H9 (cell line): ENCODE measurements at regions not wholly inside any gene's neighbourhood (a gene's known extent, or its start where the extent isn't known, plus 50 kb on each side); places are given as distances from the start of the nearest gene placed in this dataset.

Experiments used
- DNase-seq: peaks from one replicate; pipeline ENCODE4 v3.0.0-alpha.2; 2017
- H2AFZ ChIP-seq: one replicate; pipeline ENCODE4 v1.6.1; 2013; ENCODE audit warnings: mild to moderate bottlenecking, low read length, control low read depth, moderate library complexity
- H2AK5ac ChIP-seq: 2 replicates; pipeline ENCODE4 v1.6.1; 2013; ENCODE audit warnings: low read length, control low read depth, mixed read lengths; ENCODE audit not compliant: insufficient read length
- H2BK120ac ChIP-seq: one replicate; pipeline ENCODE4 v1.6.1; 2013; ENCODE audit warnings: low read depth, mild to moderate bottlenecking, low read length, control low read depth, inconsistent platforms; ENCODE audit not compliant: poor library complexity, severe bottlenecking
- H2BK12ac ChIP-seq: 2 replicates; pipeline ENCODE4 v1.6.1; 2013; ENCODE audit warnings: low read length, control low read depth, mixed read lengths, low read depth; ENCODE audit not compliant: insufficient read length
- H2BK15ac ChIP-seq: 2 replicates; pipeline ENCODE4 v1.6.1; 2013; ENCODE audit warnings: low read depth, low read length, control low read depth
- H2BK20ac ChIP-seq: one replicate; pipeline ENCODE4 v1.6.1; 2013; ENCODE audit warnings: low read depth, mild to moderate bottlenecking, low read length, control low read depth, inconsistent platforms; ENCODE audit not compliant: poor library complexity, severe bottlenecking
- H2BK5ac ChIP-seq: 2 replicates; pipeline ENCODE4 v1.6.1; 2013; ENCODE audit warnings: low read length, control low read depth, mixed read lengths; ENCODE audit not compliant: insufficient read length
- H3K14ac ChIP-seq: 2 replicates; pipeline ENCODE4 v1.6.1; 2013; ENCODE audit warnings: low read length, control low read depth; ENCODE audit not compliant: insufficient read depth
- H3K18ac ChIP-seq: 2 replicates; pipeline ENCODE4 v1.6.1; 2013; ENCODE audit warnings: low read depth, mild to moderate bottlenecking, mixed read lengths, low read length, control low read depth; ENCODE audit not compliant: insufficient read length
- H3K23ac ChIP-seq: 2 replicates; pipeline ENCODE4 v1.6.1; 2013; ENCODE audit warnings: low read length, control low read depth, mixed read lengths, low read depth; ENCODE audit not compliant: insufficient read length
- H3K23me2 ChIP-seq: 2 replicates; pipeline ENCODE4 v1.6.1; 2013; ENCODE audit warnings: low read depth, mild to moderate bottlenecking, mixed read lengths, low read length, control low read depth; ENCODE audit not compliant: insufficient read length, poor library complexity, severe bottlenecking
- H3K27ac ChIP-seq: 2 replicates; pipeline ENCODE4 v1.5.1; 2013; ENCODE audit warnings: low read length, control low read depth, mixed read lengths, low read depth; ENCODE audit not compliant: insufficient read length
- H3K27me3 ChIP-seq: 2 replicates; pipeline ENCODE4 v1.6.1; 2013; ENCODE audit warnings: low read length, control low read depth, inconsistent platforms; ENCODE audit not compliant: insufficient read depth
- H3K4ac ChIP-seq: 2 replicates; pipeline ENCODE4 v1.6.1; 2013; ENCODE audit warnings: low read depth, mild to moderate bottlenecking, control low read depth, inconsistent platforms, low read length, moderate library complexity
- H3K4me1 ChIP-seq: 2 replicates; pipeline ENCODE4 v1.6.1; 2013; ENCODE audit warnings: low read length, control low read depth, inconsistent platforms; ENCODE audit not compliant: insufficient read depth
- H3K4me2 ChIP-seq: 2 replicates; pipeline ENCODE4 v1.6.1; 2013; ENCODE audit warnings: low read length, control low read depth, mixed read lengths; ENCODE audit not compliant: insufficient read length, insufficient read depth
- H3K56ac ChIP-seq: 2 replicates; pipeline ENCODE4 v1.6.1; 2013; ENCODE audit warnings: low read depth, mild to moderate bottlenecking, mixed read lengths, low read length, control low read depth; ENCODE audit not compliant: insufficient read length
- H3K79me1 ChIP-seq: 2 replicates; pipeline ENCODE4 v1.6.1; 2013; ENCODE audit warnings: low read depth, mild to moderate bottlenecking, moderate library complexity, low read length, control low read depth, inconsistent platforms; ENCODE audit not compliant: insufficient read depth, poor library complexity, severe bottlenecking
- H3K79me2 ChIP-seq: 2 replicates; pipeline ENCODE4 v1.6.1; 2013; ENCODE audit warnings: low read length, control low read depth, inconsistent platforms; ENCODE audit not compliant: insufficient read depth
- H3K9ac ChIP-seq: 2 replicates; pipeline ENCODE4 v1.6.1; 2013; ENCODE audit warnings: low read length, control low read depth, mixed read lengths; ENCODE audit not compliant: insufficient read length; ENCODE audit errors: extremely low read depth
- H3K9me3 ChIP-seq: one replicate; pipeline ENCODE4 v1.6.1; 2013; ENCODE audit warnings: low read depth, low read length, inconsistent platforms; ENCODE audit not compliant: control insufficient read depth
- H3T11ph ChIP-seq: one replicate; pipeline ENCODE4 v1.6.1; 2013; ENCODE audit warnings: mild to moderate bottlenecking, low read length, control low read depth, inconsistent platforms
- H4K20me1 ChIP-seq: one replicate; pipeline ENCODE4 v1.6.1; 2013; ENCODE audit not compliant: control insufficient read depth, insufficient read length, insufficient read depth
- H4K5ac ChIP-seq: 2 replicates; pipeline ENCODE4 v1.6.1; 2013; ENCODE audit warnings: low read depth, mild to moderate bottlenecking, mixed read lengths, low read length, control low read depth; ENCODE audit not compliant: insufficient read length
- H4K8ac ChIP-seq: replicated peaks from 2 replicates; pipeline ENCODE4 v1.6.1; 2013; ENCODE audit warnings: low read length, control low read depth, mixed read lengths, low read depth; ENCODE audit not compliant: insufficient read length
- H4K91ac ChIP-seq: 2 replicates; pipeline ENCODE4 v1.6.1; 2013; ENCODE audit warnings: low read depth, mild to moderate bottlenecking, moderate library complexity, mixed read lengths, low read length, control low read depth; ENCODE audit not compliant: insufficient read length
- H3K27ac Mint-ChIP-seq, 3 experiments: 2 replicates in 2 of 3; 3 replicates in 1 of 3; pipeline ENCODE4 v1.8.0; 2020 to 2021; ENCODE audit warnings: mixed read lengths in 3 of 3, mild to moderate bottlenecking in 1 of 3, moderate library complexity in 1 of 3
- H3K27me3 Mint-ChIP-seq: 2 replicates; pipeline ENCODE4 v1.8.0; 2021; ENCODE audit warnings: low read depth, mild to moderate bottlenecking, moderate library complexity, mixed read lengths
- H3K36me3 Mint-ChIP-seq, 3 experiments: 2 replicates in 2 of 3; 3 replicates in 1 of 3; pipeline ENCODE4 v1.8.0; 2020 to 2021; ENCODE audit warnings: low read depth in 3 of 3, mixed read lengths in 3 of 3; ENCODE audit not compliant: insufficient read depth in 1 of 3
- H3K4me1 Mint-ChIP-seq, 2 experiments: 2 replicates each; pipeline ENCODE4 v1.8.0; 2020; ENCODE audit warnings: mixed read lengths in 2 of 2
- H3K4me3 Mint-ChIP-seq, 2 experiments: 2 replicates in 1 of 2; 3 replicates in 1 of 2; pipeline ENCODE4 v1.8.0; 2020 to 2021; ENCODE audit warnings: mild to moderate bottlenecking in 2 of 2, mixed read lengths in 2 of 2, moderate library complexity in 1 of 2
- H3K9me3 Mint-ChIP-seq, 2 experiments: 2 replicates in 1 of 2; 3 replicates in 1 of 2; pipeline ENCODE4 v1.8.0; 2020; ENCODE audit warnings: mild to moderate bottlenecking in 2 of 2, mixed read lengths in 2 of 2, moderate library complexity in 1 of 2
- CTCF ChIP-seq: fragments of 200-600 bp; sonication (generic); conservative IDR thresholded peaks from 3 replicates; pipeline ENCODE4 v1.8.0; 2021; ENCODE audit warnings: antibody characterized with exemption, mild to moderate bottlenecking
- WGBS: extraction: QIAGEN DNeasy Blood & Tissue Kit; methylation state at CpG from one replicate; pipeline ENCODE4 v1.1.7; 2013; ENCODE audit warnings: missing lambda C conversion rate, low lambda C conversion rate, mixed read lengths; ENCODE audit not compliant: insufficient read length; ENCODE audit errors: extremely low coverage; 5-methylcytosine and 5-hydroxymethylcytosine counted together

GRCh38 chr2:22957446-22957845 is 427.5 kb upstream of the KLHL29 start:
- Histone ChIP-seq H3K23ac (no peak overlapping the region), H3K27ac (no peak overlapping the region)

More at GRCh38 chr2:22957446-22957845, 427.5 kb upstream of the KLHL29 start:
- Histone ChIP-seq H2AFZ (no peak overlapping the region), H3K79me1 (no peaks in the 10 kb centered on the region), H2BK20ac (no peak overlapping the region), H3K56ac (no peak overlapping the region), H2BK120ac (no peak overlapping the region), H3K23me2 (no peaks in the 10 kb centered on the region), H3T11ph (no peak overlapping the region), H2BK5ac (no peak overlapping the region), H3K4me1 (no peaks in the 10 kb centered on the region), H3K4ac (no peak overlapping the region), H4K5ac (no peak overlapping the region), H3K9me3 (no peaks in the 10 kb centered on the region), H2BK15ac (no peak overlapping the region), H3K79me2 (no peaks in the 10 kb centered on the region), H4K8ac (no peak overlapping the region), H3K14ac (no peak overlapping the region), H3K27me3 (no peaks in the 10 kb centered on the region), H4K91ac (no peak overlapping the region), H2BK12ac (no peak overlapping the region), H4K20me1 (no peaks in the 10 kb centered on the region), H3K18ac (no peak overlapping the region), H3K4me2 (no peak overlapping the region), H2AK5ac (no peak overlapping the region), H3K9ac (no peak overlapping the region)
- Mint-ChIP-seq H3K9me3 (no peaks in the 10 kb centered on the region), H3K27ac (no peak overlapping the region), H3K4me1 (peaks cover 8% of the 10 kb centered on the region in 2 experiments), H3K36me3 (no peaks in the 10 kb centered on the region; a peak in 1 of 7 replicates), H3K4me3 (no peak overlapping the region), H3K27me3 (no peaks in the 10 kb centered on the region)
- no CpG with 5 or more reads among the region's 5 CpGs for WGBS
- DNase-seq = no peak
- no peak for TF ChIP-seq CTCF
